ENCODE measurements at regions not wholly inside any gene's neighbourhood (a gene's known extent, or its start where the extent isn't known, plus 50 kb on each side); places are given as distances from the start of the nearest gene placed in this dataset.

- no peak for DNase-seq (ENCODE audit: low read depth)
- no peak overlapping the region for H3K4me3 ChIP-seq (ENCODE audit: low read depth, low read length)
- TF ChIP-seq CTCF (IDR thresholded peaks at IDR 0.05; ENCODE audit: low read depth, low read length) (no peak), MYC (IDR thresholded peaks at IDR 0.05; ENCODE audit: low read depth, low read length) (no peak), MAX (IDR thresholded peaks at IDR 0.05; ENCODE audit: low read depth, low read length) (no peak), POLR2A (IDR thresholded peaks at IDR 0.05; ENCODE audit: extremely low read depth, insufficient read length) (no peak)
Observed at GRCh38 chr20:17797161-17797560, 97.4 kb downstream of the BANF2 start.

GRCh38 chr20:17796091-17796563 is 96.4 kb downstream of the BANF2 start:
- TF ChIP-seq MAX (IDR thresholded peaks at IDR 0.05; ENCODE audit: low read depth, low read length), result 0 out of 2 replicates have a peak, but pooled peaks have one; percentile 8
- TF ChIP-seq CTCF (IDR thresholded peaks at IDR 0.05; ENCODE audit: low read depth, low read length), result no peak
- peak; percentile 27 for DNase-seq (ENCODE audit: low read depth)
- no peak overlapping the region for H3K4me3 ChIP-seq (ENCODE audit: low read depth, low read length)

GRCh38 chr20:17795501-17796071 is 95.8 kb downstream of the BANF2 start:
- TF ChIP-seq POLR2A (IDR thresholded peaks at IDR 0.05; ENCODE audit: extremely low read depth, insufficient read length), result no peak
- no peak for TF ChIP-seq MYC (IDR thresholded peaks at IDR 0.05; ENCODE audit: low read depth, low read length)
- no peak for TF ChIP-seq CTCF (IDR thresholded peaks at IDR 0.05; ENCODE audit: low read depth, low read length)
- no peak for TF ChIP-seq MAX (IDR thresholded peaks at IDR 0.05; ENCODE audit: low read depth, low read length)
- peak; percentile 24 for DNase-seq (ENCODE audit: low read depth)
- no peak overlapping the region for H3K4me3 ChIP-seq (ENCODE audit: low read depth, low read length)

- no peak for DNase-seq (ENCODE audit: low read depth)
- no peak for TF ChIP-seq MAX (IDR thresholded peaks at IDR 0.05; ENCODE audit: low read depth, low read length)
- TF ChIP-seq CTCF (IDR thresholded peaks at IDR 0.05; ENCODE audit: low read depth, low read length), result no peak
- no peak for TF ChIP-seq POLR2A (IDR thresholded peaks at IDR 0.05; ENCODE audit: extremely low read depth, insufficient read length)
- TF ChIP-seq MYC (IDR thresholded peaks at IDR 0.05; ENCODE audit: low read depth, low read length), result no peak
- H3K4me3 ChIP-seq (ENCODE audit: low read depth, low read length), result no peak overlapping the region
Observed at GRCh38 chr20:17795003-17795402, 95.2 kb downstream of the BANF2 start.

- no peak overlapping the region for H3K4me3 ChIP-seq (ENCODE audit: low read depth, low read length)
- no peak for TF ChIP-seq MYC (IDR thresholded peaks at IDR 0.05; ENCODE audit: low read depth, low read length)
- no peak for TF ChIP-seq MAX (IDR thresholded peaks at IDR 0.05; ENCODE audit: low read depth, low read length)
- TF ChIP-seq POLR2A (IDR thresholded peaks at IDR 0.05; ENCODE audit: extremely low read depth, insufficient read length), result no peak
- no peak for TF ChIP-seq CTCF (IDR thresholded peaks at IDR 0.05; ENCODE audit: low read depth, low read length)
- DNase-seq (ENCODE audit: low read depth), result no peak
Observed at GRCh38 chr20:17794400-17794799, 94.6 kb downstream of the BANF2 start.
